HG03135 (cell line): ENCODE measurements at regions not wholly inside any gene's neighbourhood (a gene's known extent, or its start where the extent isn't known, plus 50 kb on each side); places are given as distances from the start of the nearest gene placed in this dataset.

ENCODE experiments used
- ATAC-seq: cut with Tn5 transposase; IDR thresholded peaks from one replicate; pipeline ENCODE4 v1.9.1; 2021; ENCODE audit warnings: mild to moderate bottlenecking, moderate library complexity; ENCODE audit not compliant: unreplicated experiment

DNA sequence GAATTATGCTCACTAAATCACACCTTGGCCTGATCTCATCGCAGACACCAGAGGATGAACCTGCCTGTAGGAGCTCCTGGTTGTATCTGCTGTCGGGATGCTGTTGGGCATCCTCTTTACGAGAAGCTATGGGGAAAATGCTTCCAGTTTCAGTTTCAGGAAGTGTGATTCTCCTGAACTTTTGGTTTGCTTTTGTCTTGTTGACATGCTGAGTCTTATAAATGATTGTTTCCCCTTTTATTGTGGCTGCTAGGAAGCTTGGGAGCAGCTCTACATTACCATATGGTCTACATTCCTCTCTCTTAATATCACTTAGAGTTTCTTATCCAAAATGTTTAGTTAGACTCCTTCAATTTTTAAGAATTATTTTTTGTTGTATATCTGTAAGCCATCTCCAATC is 227.5 kb downstream of the MTX2 start:
- ATAC-seq, result no peak

DNA sequence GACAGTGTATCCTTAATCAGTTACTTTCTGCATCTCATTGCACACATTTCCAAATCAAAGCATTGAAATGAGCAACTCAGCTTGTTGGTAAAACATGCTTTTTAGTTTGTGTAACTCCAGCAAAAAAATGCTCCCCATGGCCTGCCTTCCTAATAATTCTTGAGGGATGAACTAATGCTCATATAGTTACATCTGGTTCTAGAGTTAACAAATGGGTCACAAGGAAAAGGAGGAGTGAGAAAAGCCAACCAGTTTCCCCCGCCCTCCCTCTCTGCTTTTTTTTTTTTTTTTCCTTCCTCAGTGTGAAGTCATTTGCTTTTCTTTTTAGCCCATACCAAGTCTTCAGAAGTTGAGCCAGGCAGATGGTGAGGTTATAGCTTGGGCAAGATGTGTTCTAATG is 231.7 kb downstream of the MTX2 start:
- no peak for ATAC-seq

DNA sequence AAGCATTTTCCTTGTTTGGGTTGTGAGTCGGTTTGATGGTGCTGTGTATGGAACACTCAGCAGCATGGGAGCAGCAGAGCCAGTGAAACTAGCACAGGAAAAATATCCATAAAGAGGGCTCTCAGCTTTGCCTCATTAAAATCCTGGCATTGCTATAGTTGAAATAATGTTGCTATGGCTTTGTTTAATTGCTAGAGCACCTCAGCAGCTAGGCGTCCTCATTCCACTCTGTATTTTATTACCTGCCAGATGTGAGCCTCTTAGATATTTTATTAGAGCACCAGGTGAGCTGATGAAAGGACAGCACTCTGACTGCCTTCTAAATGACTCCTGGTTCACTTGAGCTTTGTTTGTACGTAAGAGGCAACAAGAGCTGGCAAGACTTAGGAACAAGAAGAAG is 232.4 kb downstream of the MTX2 start:
- ATAC-seq, result no peak

DNA sequence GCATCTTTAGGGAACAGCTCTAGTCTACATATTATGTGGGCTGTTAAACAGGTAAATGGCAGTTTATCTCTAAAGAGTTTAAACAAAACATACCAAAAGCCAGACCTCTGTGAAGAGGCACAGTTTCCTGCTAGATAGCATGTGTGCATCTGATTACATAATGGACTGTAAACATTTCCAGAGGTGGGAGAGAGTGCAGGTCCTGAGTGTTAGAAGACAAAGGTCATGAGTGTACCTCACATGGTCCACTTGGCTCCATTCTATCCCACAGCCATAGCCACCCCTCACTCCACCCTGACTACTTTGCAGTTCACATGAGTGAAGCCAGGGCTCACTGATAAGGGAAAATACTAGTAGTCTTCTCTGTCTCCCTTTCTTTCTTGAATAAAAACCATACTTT is 233.4 kb downstream of the MTX2 start:
- no peak for ATAC-seq

DNA sequence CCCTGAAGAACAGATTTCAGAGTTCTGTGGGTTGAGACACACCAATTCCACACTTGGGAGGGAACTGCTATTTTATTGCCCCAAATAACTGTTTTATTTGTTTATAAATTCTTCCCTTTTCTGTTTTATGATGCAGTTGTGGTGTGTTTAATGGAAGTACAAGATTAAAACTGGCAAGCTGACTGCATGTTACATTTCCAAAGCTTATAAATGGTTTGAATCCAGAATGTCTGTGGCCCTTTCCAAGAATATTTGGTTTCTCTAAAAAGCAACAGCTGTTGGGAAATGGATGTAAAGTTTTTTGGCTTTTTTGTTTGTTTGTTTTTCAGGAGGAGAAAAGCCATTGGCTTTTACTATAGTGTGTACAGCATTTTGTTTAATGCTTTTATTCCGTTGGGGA is 234.5 kb downstream of the MTX2 start:
- no peak for ATAC-seq

DNA sequence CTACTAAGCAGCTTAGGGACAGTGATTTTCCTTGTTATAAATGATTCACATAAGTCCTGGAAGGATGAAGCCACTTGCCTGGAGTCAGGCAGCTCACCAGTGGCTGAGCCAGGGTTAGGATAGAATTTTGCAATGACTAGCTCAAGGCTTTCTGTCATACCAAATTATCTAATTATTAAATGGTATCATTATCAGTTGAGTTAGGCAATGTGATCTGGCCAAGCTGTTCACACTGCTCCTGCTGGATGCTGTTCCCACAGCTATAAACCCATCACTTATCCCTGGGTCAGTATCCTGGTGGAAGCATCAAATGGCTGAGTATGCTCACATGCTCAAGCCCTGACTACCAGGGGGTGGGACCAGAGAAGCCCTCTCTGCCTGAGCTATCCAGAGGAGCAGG is 235.2 kb downstream of the MTX2 start:
- no peak for ATAC-seq

DNA sequence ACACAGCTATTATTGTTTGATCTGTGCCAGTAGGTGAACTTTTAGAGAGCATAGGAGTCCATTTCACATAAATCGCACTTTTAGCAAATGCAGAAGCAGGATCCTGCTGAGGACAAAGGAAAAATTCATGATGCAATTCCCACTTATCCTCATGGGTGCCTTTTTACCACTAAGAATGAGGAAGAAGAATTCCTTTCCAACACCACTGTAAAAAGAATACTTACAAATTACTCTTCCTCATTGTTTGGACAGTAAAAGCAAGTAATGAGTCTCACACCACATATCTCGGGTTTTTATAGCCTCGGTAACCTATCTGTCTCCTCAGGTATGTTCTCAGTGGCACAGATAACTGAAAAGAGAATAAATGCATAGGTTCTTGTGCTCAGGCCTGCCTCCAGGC is 238.5 kb downstream of the MTX2 start:
- ATAC-seq, result no peak

DNA sequence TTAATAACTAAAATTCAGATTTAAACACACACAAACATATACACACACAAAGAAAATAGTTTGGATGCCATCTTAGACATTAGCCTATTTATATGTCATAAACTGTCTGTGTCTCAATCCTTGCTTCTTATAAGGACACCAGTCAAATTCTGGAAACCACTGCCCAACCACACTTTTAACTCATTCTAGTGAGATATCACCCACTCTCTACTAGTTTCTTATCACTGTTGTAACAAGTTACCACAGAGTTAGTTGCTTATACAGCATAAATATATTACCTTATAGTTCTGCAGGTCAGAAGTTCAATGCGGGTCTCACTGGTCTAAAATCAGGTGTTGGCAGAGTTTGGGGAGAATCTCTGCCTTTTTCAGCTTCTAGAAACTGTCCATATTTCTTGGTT is 239.1 kb downstream of the MTX2 start:
- ATAC-seq, result no peak

DNA sequence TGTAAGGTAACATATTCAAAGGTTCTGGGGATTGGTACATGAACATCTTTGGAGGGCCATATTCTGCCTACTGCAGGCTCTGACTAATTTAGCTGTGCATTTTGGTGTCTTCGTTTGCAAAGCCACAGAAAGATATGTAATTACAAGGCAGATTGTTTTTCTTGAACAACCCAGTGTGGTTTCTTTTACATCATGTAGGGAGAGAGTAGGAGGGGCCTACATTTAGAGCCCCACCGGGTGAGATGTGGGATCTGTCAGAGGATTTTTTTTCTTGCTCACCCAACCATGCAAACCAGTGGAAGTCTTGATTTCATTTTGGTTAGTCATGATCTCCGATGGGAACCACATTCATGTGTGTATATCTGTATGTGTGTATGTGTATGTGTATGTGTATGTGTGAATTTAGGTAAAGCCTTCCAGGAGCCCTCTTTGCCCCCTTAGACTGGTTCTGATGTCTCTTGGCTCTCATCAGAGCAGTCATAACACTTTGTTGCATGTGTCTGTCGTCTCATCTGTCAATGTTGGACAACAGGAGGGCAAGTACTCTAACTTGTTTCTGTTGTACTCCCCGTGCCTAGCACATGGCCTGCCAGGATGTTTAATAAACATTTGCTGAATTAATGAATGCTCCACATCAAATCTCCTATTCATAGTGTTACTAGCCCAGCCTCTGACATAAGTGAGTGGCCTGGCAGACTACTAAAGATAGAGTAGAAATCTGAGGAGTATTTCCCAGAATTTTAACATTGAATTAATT is 239.9 kb downstream of the MTX2 start:
- peak; percentile 51 for ATAC-seq

DNA sequence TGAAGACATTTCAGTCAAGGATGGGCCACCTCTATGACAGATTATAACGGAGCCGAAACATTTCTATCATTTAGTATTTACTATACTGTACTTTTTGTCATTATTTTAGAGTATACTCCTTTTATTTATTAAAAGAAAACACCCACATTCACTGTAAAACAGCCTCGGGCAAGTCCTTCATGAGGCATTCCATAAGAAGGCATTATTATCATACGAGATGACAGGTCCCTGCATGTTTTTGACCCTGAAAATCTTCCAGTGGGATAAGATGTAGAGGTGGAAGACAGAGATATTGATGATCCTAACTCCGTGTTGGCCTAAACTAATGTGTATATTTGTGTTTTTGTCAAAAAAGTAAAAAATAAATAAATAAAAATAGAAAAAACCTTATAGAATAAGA is 245.0 kb downstream of the MTX2 start:
- no peak for ATAC-seq

DNA sequence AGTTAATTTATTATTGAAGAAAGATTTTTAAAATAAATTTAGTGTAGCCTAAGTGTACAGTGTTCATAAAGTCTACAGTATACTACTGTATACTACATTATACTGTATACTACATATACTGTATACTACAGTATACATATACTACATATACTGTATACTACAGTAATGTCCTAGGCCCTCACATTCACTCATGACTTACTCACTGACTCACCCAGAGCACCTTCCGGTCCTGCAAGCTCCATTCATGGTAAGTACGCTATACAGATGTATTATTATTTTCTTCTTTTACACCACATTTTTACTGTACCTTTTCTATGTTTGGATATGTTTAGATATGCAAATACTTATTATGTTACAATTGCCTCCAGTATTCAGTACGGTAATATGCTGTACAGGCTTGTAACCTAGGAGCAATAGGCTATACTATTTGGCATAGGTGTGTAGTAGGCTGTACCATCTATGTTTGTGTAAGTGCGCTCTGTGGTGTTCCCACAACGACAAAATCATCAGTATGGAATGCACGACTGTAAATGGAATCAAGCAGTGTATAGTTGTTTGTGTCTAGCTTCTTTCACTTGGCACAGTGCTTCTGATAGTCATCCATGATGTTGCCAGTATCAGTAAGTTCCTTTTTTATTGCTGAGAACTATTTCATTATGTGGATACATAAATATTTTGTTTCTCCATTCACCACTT is 245.7 kb downstream of the MTX2 start:
- no peak for ATAC-seq

DNA sequence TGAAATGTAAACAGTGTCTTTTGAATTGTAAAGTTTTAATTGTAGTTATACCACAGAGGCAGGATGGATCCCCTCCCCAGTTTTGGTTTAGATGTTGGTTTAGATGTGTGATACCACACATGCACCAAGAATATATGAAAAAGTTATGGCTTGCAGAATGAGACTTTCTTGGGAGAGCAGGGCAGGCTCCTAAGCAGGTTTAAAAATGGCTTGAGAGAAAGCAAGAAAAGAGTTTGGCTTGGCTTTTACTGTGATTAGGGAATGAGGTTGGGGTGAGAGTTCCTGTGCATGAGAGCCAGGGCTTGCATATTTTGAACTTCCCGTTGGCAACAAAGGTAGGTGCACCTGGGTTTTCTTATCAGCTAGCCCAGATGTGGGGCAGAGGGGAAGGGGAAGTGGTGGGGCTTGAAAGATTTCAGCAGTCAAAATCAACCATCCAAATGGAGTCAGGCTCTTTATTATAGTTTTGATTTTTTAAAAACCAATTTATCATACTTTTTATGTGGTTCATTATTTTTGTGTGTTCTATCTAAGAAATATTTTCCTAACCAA is 246.9 kb downstream of the MTX2 start:
- no peak for ATAC-seq

DNA sequence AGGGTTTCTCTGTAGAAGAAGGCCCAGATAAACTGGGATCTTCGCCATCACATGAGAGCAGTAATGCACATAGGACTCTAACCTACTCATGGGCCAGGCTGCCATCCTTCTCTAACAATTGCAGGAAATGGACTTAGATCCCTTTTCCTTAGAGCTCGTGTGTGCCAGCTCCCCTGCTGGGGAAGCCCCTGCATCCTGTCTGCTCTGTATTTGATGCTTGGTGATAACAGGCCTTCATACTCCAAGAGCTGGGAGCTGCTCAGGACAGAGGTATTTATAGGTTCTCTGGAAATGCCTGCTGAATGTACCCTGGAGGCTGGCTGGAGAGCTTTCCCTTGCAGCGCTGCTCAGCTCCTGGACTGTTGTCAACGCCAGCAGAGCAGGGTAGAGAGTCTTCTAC is 249.6 kb downstream of the MTX2 start:
- ATAC-seq, result no peak

DNA sequence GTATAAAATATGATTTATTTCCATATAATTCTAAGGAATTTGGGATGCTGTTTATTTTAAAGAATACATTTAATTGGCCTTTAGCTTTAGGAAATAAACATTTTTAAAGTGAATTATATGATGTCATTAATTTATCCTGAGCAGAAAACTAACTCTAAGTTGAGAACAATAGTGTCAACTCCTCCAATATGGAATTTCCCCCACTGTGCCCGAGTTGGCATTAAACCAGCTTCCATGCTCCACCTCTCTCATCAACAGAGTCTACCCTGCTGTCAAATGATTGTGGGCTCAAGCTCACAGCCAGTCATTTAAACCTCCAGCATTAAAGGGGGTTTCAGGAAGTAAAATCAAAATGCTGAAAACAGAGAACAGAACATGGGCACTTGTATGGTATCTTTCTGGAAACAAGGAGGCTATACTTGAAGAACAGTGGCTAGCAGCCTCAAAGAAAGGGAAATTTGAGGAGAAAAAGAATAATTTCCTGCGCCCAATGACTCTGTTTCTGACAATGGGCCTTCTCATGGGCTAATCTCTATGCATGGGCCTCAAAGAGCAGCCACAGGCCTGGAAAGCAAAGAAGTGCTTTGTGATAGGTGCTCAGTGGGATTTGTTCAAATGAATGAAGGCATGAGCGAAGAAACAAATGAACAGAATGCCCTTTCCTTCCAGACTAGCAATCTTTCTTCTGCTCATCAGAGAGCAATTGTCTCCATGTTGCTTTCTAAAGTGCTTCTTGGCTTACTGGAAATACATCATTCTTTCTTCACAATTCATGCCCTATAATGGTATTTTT is 252.8 kb downstream of the MTX2 start:
- no peak for ATAC-seq

DNA sequence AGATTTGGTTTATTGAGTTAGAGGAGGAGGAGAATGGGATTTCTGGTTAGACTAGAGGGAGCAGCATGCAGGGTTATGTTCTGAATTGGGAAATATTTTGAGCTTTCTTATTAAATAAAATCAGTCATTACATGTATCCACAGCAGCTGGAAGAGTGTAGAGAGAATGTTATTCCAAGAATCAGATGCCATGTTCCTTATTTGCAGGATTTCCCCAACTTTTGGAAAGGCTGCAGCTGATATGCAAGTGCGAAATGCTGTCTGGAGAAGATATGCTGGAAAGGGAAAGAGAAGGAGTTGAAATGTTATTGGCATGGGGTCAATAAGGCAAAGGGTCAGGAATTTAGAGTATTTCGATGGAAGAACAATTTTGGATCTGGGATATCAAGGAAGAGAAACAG is 255.8 kb downstream of the MTX2 start:
- ATAC-seq, result no peak

DNA sequence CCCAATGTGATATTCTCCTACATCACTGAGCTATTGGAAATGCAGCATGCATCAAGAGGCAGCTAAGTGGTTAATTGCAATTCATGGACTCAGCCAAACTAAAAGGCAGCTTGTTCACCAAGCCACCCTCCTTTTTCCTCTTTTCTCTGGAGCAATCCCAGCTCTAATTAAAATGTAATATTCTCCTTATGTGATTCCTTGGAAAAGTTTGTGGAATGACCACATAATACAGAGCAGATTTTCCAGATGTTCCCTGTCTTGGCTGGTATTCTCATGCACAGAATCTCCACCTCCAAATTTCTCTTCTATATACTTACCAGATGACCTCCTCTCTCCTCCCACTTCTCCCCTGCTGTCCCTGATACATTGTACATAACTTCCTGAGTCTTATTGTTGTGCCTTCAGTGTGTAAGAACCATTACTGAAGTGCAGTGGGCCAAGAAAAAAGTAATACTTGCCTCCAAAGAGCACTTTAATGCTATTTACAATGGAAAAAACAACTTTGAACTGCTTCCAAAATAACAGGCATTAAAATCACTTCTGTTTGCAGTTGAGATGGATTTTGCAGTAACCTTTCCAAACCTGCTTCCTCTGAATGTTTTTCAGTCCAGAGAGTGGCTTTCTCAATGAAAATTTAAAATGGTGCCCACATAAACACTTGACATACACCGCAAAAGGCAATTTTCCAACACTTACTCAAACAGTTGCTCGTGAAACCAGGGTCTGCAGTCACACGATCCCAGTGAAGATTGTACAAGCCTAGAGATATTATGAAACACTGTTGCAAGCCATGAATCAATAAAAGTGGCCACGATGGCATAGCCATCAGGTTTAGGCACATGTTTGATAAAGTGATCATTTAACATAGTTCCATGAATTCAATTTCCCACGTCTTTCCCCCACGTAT is 258.0 kb downstream of the MTX2 start:
- ATAC-seq, result no peak

DNA sequence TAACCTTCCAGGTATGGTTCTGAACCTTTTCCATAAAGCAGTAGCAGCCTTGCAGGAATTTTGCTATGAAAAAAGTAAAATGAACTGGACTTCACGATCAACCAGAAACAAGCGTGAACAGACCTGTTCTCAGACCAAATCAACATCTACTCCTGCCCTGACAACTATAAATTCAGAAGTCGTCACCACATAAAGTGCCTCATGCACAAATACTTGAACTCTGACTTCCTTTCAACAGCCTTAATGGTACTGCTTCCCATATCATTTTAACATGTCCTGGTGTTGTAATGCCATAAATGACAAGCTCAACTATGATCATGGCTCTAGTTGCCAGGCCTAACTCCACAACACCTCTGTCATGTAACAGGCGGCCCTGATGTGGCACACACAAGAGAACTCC is 262.4 kb downstream of the MTX2 start:
- no peak for ATAC-seq

DNA sequence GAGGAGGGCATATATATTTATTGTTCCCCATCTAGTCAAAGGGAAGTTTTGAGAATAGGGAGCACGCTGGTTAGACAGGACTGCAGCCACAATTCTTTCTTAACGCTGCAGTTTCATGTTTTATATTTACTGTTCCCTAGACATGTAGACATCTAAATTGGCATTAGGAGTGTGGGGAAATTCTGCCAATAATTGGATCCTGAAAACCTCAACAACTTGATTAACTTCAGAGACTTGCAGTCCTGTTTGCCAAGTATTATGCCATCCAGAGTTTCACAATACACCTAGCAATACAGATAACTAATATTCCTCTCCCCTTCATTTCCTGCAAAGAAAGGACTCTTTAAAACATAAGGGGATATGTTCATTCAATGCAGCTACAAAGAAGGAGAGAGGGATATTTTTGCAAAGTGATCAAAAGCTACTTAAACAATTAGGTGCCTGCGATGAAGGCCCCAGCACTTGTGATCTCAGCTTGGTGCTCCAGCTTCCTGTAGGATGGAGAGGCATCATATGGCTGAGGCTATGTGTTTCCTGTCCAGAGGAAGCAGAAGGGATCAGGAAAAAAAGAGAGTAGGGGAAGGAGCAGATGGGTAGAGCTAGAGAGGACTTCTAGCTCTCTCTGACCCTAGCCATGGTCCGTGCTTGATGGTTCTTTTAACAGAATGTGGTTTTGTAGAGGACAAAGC is 264.4 kb downstream of the MTX2 start:
- ATAC-seq, result no peak

DNA sequence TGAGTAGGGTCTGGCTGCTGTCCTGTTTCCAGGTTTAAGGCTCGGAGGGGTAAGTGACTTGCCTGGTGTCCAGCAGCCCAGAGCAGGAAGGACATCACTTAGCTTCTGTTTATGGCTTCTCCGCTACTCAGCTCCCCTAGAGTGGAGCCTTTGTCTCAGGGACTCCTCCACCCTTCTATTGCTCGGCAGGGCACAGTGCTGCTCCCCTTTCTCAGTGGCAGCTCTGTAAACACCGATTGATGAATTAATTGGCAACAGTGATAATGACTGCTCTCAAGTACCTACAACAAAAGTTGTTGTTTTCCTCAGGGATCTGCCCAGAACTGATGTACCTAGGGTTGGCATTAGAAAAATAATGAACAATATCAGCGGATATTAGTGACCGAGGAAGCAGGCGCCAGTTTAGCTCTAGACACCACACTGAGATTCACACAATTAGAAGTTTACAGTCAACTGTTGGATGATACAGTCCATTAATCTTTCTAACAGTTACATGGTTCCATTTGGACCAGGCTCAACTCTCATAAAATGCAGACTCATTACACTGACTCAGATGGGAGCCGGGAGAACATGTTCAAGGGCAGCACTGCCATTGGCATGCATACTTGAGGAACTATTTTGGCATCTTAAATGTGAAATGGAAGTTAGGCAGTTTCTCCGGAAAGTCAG is 265.7 kb downstream of the MTX2 start:
- no peak for ATAC-seq
